A549 (cell line): ENCODE measurements at regions not wholly inside any gene's neighbourhood (a gene's known extent, or its start where the extent isn't known, plus 50 kb on each side); places are given as distances from the start of the nearest gene placed in this dataset.

Experiments
- MAX ChIP-seq: IDR thresholded peaks from 2 replicates; pipeline ENCODE4 v1.6.1; 2012
- RAD21 ChIP-seq, 2 experiments: fragments of >200 bp in 1 of 2; sonication (Bioruptor Twin) in 1 of 2; formaldehyde crosslinking in 1 of 2; IDR thresholded peaks in 1 of 2; conservative IDR thresholded peaks in 1 of 2; 2 replicates in 1 of 2; 3 replicates in 1 of 2; pipeline ENCODE4 v1.6.1; 2012 to 2018; ENCODE audit warnings: inconsistent platforms in 1 of 2

GRCh38 chr3:197406266-197406665 lies 107.9 kb upstream of the DLG1 start:
- TF ChIP-seq MAX (no peak), RAD21 (conservative IDR thresholded peaks at IDR 0.05 in 1 of 2, IDR thresholded peaks at IDR 0.05 in 1 of 2) (no peak)
